NB4 (cell line): ENCODE measurements at regions not wholly inside any gene's neighbourhood (a gene's known extent, or its start where the extent isn't known, plus 50 kb on each side); places are given as distances from the start of the nearest gene placed in this dataset.

Experiments used
- CTCF ChIP-seq: IDR thresholded peaks from one replicate; pipeline ENCODE4 v1.5.1; 2012; ENCODE audit warnings: low read depth, low read length
- POLR2A ChIP-seq: IDR thresholded peaks from 2 replicates; pipeline ENCODE4 v1.6.1; 2011; ENCODE audit warnings: mild to moderate bottlenecking; ENCODE audit not compliant: insufficient read length; ENCODE audit errors: extremely low read depth
- TF ChIP-seq, protein P1 (sequence below): IDR thresholded peaks from 2 replicates; pipeline ENCODE4 v1.6.1; 2011; ENCODE audit warnings: low read depth, low read length

GRCh38 chr11:29481738-29482137, 535.1 kb downstream of the KCNA4 start:
- TF ChIP-seq CTCF: no peak
- TF ChIP-seq POLR2A: no peak
- TF ChIP-seq, protein P1, sequence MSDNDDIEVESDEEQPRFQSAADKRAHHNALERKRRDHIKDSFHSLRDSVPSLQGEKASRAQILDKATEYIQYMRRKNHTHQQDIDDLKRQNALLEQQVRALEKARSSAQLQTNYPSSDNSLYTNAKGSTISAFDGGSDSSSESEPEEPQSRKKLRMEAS: no peak
